RWPE1 (cell line): ENCODE measurements at regions not wholly inside any gene's neighbourhood (a gene's known extent, or its start where the extent isn't known, plus 50 kb on each side); places are given as distances from the start of the nearest gene placed in this dataset.

Experiments used
- CTCF ChIA-PET: fragments of 350-600 bp; sonication (Branson Sonifier 250); formaldehyde crosslinking; extraction: SDS; loops from one replicate; lab custom pipeline; 2021; lab: Yijun Ruan, JAX
- POLR2A ChIA-PET: fragments of 400-600 bp; formaldehyde crosslinking; extraction: SDS; loops from one replicate; lab custom pipeline; 2020; ENCODE audit warnings: antibody characterized with exemption; ENCODE audit not compliant: low non-redundant PET; lab: Yijun Ruan, JAX
- DNase-seq: peaks from one replicate; pipeline ENCODE4 v3.0.0; 2012; ENCODE audit warnings: low spot score
- H3K27ac ChIP-seq: fragments of 450-650 bp; 2 replicates; pipeline ENCODE4 v1.5.1; 2017
- TF ChIP-seq, protein P1 (sequence below): fragments of 450-650 bp; conservative IDR thresholded peaks from 2 replicates; pipeline ENCODE4 v1.5.1; 2017; ENCODE audit warnings: low read depth, mild to moderate bottlenecking

DNA sequence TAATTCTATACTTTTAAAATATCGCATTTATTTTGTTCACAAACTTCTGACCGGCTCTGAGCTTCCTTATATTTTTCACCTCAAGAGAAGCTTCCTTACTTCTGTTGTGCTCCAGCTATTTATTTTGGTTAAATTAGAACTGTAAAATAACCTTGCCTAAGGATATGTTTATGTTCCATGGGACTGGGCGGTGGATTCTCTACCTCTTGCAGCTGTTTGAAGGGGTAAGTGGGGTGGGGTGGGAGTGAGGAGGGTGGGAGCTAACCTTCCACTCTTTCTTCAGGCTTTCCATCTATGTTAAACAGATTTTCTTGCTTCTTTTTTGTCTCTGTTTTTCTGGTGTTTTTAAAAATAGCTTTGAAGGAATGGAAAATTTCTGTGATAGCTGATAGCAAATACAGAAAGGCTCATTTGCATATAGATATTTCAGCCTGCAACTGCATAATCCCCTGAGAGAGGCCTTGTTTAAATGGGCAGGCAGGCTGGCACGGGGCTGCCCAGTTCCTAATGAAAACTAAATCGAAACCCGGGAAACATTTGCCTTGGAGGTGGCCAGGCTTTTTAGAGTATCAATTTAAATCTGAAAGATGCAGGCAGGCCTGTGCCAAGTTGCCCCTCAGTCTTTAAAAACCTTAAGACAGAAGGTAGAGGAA lies 122.1 kb upstream of the DMAC1 start:
- H3K27ac ChIP-seq = no peak overlapping the region
- TF ChIP-seq, protein P1, sequence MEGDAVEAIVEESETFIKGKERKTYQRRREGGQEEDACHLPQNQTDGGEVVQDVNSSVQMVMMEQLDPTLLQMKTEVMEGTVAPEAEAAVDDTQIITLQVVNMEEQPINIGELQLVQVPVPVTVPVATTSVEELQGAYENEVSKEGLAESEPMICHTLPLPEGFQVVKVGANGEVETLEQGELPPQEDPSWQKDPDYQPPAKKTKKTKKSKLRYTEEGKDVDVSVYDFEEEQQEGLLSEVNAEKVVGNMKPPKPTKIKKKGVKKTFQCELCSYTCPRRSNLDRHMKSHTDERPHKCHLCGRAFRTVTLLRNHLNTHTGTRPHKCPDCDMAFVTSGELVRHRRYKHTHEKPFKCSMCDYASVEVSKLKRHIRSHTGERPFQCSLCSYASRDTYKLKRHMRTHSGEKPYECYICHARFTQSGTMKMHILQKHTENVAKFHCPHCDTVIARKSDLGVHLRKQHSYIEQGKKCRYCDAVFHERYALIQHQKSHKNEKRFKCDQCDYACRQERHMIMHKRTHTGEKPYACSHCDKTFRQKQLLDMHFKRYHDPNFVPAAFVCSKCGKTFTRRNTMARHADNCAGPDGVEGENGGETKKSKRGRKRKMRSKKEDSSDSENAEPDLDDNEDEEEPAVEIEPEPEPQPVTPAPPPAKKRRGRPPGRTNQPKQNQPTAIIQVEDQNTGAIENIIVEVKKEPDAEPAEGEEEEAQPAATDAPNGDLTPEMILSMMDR = no peak
- ChIA-PET CTCF (no interaction called here), POLR2A (no interaction called here)
- DNase-seq = no peak

DNA sequence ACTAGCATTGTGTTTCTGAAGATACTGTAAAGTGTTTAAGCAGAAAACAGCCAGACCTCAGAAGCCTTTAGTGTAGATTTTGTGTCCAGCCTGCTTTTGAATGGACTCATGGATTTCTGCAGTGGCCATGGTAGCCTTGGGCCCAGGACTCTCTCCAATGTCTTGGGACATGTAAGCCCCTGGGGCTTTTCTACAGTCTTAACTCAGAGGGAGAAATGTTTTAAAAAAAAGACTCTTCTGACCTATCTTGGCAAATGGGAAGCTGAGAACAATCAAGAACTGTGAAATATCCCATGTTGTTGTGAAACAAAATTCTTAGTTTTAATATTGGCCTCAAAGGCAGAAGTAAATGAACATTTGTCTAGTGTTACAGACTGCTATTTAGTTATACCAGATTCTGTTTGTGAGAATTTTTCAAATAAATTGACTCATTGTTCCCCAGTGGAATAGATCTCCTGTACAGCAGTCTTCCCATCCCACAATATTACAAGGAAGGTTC lies 112.5 kb upstream of the DMAC1 start:
- CTCF ChIA-PET = no interaction called here
- POLR2A ChIA-PET = no interaction called here
- TF ChIP-seq, protein P1 = no peak
- no peak overlapping the region for H3K27ac ChIP-seq
- DNase-seq = no peak

DNA sequence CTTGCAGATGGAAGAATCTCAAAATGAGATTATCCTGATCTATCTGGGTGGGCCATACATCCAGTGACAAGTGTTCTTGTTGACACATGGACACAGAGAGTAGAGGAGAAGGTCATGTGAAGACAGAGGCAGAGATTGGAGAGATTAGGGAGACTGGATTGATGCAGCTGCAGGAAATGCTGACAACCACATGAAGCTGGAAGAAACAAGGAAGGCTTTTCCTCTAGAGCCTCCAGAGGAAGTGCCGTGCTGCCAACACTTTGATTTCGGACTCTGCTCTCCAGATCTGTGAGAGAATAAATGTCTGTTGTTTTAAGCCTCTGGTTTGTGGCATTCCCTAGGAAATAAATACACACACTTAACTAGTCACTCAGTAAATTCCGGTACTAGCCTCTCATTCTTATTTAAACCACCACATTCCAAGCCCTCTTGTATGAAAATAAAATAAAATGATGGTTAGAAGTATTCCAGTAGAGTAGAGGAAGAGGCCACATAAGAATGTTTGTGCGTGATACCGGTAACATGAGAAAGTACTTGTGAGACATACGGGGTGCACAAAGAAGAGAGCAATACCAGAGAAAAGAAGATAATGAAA lies 110.9 kb upstream of the DMAC1 start:
- ChIA-PET CTCF (no interaction called here), POLR2A (no interaction called here)
- TF ChIP-seq, protein P1 = no peak
- H3K27ac ChIP-seq = no peak overlapping the region
- DNase-seq = no peak

DNA sequence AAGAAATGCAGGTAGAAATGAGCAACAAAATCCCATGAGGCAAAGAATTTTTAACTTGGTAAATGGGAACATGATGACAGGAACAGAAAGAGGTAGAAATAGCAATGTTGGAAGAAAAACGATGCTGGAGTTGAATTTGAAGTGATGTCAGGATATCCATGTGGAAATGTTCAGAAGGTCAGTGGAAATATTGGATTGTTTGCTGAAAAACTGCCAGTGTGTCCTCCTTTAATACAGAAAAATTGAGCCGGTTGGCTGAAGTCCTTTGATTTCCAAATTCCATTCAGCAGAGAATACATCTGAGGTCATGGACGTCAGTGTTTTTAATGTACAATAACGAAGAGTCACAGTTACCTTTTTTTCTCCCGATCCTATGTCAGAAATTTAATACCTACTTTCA lies 110.0 kb upstream of the DMAC1 start:
- TF ChIP-seq, protein P1 = no peak
- ChIA-PET POLR2A (no interaction called here), CTCF (no interaction called here)
- no peak for DNase-seq
- no peak overlapping the region for H3K27ac ChIP-seq

DNA sequence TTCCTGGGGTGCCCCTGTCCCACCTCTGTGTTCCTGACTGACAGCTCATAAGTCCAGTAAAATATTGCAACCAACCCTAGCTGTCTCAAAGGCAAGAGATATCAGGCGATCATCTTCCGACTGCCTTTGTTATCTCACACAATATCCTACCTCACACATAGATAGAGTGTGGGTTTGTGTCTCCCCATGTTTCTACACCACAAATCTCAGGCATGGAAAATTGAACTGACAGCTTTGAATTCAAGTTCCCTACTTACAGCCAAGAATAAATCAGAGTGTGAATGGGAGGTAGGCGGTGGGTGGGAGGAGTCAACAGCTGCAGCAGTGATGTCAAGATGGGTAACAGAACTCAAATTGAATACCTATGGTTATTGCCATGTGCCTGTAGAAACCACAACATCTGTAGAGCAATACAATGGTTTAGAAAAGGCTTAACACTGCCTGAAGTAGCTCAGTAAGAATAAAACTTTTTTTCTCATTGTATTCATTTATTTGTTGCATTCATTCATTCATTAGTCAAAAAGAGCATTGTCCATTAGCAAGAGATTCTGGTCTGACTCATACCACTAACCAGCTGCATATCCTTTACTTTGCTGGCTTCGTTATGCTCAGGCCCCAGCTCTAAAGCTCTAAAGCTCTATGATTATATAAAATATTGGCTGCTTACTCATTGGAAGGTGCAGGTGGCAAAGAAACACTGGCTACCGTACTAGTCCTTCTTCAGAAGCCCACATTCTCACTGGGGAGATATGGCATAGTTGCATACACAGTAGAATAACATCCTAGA lies 108.2 kb upstream of the DMAC1 start:
- no peak overlapping the region for H3K27ac ChIP-seq
- DNase-seq = no peak
- CTCF ChIA-PET = no interaction called here
- TF ChIP-seq, protein P1 = no peak
- POLR2A ChIA-PET = no interaction called here

DNA sequence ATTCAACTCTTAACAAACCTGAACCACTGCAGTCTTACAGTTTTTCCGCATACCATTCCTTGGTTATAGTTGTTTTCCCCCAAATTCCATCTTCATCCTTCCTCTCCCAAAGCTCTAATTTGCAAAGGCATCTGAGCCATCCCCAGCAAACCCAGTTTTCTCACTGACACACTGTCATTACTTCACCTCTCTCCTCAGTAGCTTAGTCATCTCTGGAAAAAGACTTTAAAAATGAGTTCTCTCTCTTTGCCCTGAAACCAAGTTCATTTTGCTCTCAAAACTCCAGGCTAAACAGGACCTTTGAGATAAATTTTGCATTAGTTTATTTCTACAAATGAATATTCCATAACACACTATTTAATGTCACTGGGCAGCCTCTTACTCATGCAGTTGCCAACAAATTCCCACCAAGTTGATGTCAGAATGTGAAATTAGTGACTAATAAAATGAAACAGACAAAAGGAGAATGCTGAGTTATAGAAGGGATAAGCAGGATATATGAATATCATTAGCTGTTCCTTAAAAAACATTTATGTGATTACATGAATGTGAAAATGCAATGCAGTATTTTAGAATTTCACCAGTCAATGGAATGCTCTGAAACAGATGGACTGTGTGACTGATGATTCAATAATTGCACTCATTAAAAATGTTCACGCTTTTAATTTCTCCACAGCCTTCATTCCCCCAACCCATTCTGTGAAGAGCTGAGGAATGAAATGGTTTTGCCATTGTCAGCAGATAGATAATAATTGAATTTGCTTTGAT lies 107.4 kb upstream of the DMAC1 start:
- POLR2A ChIA-PET = no interaction called here
- TF ChIP-seq, protein P1 = no peak
- no peak for DNase-seq
- CTCF ChIA-PET = no interaction called here
- H3K27ac ChIP-seq = no peak overlapping the region
